GM04503 (cell line): ENCODE measurements at regions not wholly inside any gene's neighbourhood (a gene's known extent, or its start where the extent isn't known, plus 50 kb on each side); places are given as distances from the start of the nearest gene placed in this dataset.
"Not testable (repeated sequence)": the region's sequence is repeated elsewhere in the genome, so short reads cannot be mapped to it uniquely, and the experiment has no call there.

ENCODE experiments used
- DNase-seq: peaks from one replicate; pipeline ENCODE4 v3.0.0-alpha.2; 2012; ENCODE audit warnings: low read depth

DNA sequence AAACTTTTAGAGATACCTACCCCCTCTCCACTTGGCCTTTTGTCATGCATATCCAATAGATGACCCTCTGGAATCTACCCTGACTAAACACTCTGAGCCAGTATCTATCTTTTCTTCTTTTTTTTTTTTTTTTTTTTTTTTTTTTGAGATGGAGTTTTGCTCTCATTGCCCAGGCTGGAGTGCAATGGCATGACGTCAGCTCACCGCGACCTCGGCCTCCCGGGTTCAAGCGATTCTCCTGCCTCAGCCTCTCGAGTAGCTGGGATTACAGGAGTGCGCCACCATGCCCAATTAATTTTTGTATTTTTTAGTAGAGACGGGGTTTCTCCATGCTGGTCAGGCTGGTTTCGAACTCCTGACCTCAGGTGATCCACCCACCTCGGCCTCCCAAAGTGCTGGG, 50.8 kb upstream of the GRIN2B start:
- not testable (repeated sequence) for DNase-seq

DNA sequence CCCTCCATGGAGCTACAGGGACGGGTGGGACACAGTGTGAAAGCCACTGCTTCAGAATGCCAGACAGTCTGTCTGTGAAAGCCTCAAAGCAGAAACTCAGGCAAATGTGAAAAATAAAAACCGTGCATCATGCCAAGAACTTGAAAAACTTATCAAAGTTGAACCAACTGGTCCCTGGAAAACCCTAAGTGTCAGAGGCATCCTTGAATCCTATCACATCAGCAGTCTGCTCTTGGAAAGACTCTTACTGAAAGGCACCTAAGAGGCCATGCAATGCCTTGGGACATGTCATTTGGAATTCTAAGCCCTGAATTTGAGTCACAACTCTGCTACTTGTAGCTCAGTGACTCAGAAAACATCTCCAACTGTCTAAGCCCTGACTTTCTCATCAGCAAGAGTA, 62.4 kb upstream of the GRIN2B start:
- DNase-seq: no peak

DNA sequence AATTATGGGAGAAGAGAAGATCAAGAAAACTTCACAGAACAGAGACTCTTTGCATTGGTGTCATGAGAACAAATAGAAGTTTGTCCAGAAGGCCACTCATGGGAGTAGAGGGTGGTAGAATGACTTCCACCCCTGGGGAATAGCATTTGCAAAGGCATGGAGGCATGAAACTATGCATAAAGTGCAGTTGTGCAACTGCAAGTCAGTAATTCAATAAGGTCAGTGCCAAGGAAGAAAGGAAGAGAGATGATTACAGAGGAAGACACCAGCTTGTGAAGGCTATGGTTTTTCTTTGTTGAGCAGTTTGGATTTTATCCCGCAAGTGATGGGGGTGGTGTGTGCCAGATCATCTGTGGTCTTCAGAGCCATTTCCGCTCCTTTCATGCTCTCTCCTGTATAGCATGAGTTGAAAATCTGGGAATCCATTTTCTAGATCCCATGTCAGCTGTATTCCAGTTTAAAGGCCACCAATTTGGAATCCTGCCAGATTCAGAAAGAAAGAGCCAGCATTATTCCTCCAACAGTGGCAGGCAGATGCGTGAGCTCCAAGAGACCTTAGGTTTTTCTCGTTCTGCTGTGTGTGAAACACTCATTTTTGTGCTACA, 67.6 kb upstream of the GRIN2B start:
- DNase-seq: no peak

DNA sequence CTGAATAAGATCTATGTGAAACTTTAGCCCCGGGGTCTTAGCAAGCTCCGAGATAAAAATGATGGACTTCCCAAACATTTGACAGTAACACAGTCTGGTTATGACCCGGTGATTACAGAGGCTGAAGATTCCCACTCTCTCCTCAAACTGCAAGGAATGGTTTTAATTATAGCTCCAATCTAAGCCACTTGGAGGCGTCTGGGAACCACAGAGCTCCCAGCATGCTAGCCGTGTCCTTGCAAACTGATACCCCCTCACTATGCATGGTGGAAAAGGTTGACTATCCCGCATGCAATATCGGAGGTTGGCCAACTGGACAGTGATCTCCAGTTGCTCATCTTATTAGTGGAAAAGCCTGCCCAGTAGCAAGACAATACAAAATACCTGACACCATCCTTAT, 76.5 kb upstream of the GRIN2B start:
- no peak for DNase-seq

DNA sequence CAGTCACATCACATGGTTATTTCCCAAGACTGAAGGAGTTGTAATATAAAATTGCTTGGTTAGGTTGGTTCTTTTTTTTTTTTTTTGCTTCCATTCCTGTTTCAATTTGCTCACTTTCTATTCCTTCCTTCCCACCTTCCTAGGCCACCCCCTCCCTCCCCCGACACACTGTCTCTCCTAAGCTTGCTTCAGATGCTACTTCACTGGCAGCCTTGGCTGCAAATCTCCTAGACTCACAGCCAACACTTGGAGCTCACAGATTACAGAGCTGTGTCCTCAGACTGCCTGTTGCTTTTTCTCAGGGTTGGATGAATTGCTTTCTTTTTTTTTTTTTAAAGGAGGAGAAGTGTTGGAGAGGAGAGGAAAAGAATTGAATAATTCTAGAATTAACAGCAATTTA, 77.3 kb upstream of the GRIN2B start:
- DNase-seq: no peak

DNA sequence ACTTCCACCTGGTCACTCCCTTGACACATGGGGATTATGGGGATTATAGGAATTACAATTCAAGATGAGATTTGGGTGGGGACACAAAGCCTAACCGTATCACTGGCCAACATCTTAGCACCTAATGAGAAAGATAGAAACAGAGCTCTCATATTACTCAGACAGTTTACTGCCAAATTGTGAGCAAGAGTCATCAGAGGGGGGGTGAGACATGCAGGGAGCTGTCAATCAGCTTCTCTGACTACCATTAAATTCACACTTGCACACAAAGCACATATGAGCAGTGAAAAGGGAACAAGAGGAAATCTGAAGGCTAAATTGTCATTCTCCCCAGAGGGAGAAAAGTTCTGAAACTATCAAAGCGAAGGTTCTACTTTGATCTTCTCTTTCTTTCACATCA, 78.1 kb upstream of the GRIN2B start:
- DNase-seq: no peak

DNA sequence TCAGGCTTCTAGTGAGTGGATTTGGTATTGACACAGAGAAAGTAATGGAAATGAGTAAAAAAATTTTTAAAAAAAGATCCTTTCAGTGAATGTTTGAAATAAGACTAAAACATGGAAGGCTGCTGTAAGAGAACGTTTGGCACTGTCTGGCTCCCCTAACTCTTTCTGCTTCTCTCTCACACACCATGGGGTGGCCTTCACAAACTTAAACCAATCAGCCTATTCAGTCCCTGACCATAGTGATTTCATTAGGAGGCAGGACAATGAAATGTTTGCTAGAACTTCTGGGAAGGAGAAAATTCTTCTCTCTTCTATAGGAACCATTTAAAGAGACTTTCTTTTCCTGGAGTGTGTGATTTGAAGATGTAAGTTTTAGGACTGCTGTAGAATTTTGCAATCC, 84.2 kb upstream of the GRIN2B start:
- DNase-seq: no peak

DNA sequence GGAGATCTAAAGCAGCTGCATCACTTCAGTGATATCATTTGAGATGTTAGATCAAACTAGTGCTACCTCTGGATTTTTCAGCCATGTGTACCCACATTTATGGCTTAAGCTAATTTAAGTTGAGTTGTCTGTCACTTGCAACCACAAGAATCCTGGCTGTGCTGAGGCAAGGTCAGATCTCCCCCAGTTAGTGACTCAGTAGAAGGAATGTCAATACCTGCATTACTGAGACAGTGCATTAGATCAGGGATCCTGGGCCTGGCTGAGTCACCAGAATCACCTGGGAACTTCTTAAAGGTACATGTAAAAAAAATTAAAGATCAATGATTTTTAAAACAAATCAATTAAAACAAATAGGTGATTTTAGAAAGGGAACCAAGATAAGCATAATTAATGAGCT, 84.6 kb upstream of the GRIN2B start:
- no peak for DNase-seq

DNA sequence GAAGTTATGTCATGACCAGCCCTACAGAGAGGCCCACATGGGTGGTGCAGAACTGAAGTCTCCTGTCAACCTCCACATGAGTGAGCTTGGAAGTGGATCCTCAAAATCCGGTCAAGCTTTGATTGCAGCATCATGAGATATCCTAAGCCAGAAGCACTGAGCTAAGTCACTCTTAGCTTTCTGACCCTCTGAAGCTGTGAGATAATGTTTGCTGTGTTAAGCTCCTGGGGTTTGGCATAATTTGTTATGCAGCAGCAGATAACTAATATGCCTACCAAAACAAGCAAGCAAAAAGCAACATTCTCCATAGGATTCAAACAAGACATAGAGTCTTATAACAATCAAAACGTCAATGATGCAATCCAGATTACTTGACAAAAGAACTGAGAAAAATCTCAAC, 87.6 kb upstream of the GRIN2B start:
- no peak for DNase-seq

DNA sequence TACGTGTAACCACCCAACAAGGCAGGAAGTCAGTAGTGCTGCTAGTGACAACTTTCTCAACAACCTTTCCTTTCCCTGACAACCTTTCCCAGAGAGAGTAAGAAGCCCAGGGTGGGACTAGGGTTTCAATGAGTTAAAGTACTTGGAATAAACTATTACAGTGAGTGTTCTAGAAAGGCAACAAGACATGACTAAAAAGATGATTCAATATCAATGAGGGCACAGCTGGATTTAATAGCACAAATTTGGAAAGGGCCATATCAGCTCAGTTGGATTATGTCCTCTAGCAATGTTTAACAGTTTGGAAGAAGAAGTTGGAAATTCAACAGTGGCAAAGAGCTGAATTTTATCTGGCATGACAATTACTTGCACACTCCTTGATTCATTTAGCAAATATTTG, 90.4 kb upstream of the GRIN2B start:
- no peak for DNase-seq

DNA sequence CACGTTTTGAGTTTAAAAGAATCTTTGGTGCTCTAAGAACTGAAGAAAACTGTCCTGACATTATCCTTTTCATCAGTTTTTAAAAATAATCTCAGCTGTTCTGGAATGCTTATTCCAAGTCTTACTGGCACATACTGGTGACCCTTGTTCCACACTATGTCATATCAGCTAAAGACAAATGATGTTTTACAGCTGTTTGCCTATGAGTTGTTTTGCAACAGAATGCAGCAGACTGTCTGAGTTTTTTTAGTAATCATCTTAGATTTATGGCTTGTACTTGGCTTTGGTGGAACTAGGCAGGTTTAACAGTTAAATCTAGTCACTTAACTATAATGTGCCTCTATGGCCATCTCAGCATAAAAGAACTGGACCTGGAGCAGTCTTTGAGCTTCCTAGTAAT, 91.6 kb upstream of the GRIN2B start:
- DNase-seq: no peak

DNA sequence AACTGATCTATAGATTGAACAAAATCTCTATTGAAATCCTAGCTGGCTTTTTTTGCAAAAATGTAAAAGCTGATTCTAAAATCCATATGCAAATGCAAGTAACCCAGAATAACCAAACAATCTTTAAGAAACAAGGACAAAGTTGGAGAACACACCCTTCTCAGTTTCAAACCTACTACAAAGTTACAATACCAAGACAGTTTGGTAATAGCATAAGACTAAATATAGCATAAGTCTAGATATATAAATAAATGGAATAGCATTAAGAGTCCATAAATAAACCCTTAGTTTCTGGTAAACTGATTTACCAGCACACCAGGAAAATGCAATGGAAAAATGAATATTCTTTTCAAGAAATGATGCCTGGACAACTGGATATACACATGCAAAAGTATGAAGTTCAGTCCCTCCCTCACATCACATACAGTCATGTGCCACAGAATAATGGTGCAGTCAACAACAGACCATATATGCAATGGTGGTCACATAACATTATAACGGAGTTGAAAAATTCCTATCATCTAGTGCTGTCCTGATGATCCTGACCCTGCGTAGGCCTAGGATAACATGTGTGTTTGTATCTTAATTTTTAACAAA, 94.5 kb upstream of the GRIN2B start:
- no peak for DNase-seq

DNA sequence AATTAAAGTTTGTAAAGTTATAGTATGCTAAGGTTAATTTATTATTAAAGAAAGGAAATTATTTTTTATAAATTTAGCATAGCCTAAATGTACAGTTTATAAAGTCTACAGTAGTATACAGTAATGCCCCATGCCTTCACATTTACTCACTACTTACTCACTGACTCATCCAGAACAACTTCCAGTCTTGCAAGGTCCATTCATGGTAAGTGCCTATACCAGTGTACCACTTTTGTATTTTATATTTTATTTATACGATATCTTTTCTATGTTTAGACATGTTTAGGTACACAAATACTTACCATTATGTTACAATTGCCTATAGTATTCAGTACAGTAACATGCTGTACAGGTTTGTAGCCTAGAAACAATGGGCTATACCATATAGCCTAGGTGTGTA, 95.1 kb upstream of the GRIN2B start:
- no peak for DNase-seq

DNA sequence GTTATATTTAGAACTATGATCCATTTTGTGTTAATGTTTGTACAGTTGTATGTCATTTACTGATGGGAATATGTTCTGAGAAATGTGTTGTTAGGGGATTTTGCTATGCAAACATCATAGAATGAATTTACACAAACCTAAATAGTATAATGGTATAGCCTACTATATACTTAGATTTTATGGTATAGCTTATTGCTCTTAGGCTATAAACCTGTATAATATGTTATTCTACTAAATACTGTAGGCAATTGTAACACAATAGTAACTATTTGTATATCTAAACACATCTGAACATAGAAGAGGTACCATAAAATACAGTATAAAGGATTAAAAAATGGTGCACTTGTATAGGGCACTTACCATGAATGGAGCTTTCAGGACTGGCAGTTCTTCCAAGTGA, 105.4 kb upstream of the GRIN2B start:
- DNase-seq: no peak

DNA sequence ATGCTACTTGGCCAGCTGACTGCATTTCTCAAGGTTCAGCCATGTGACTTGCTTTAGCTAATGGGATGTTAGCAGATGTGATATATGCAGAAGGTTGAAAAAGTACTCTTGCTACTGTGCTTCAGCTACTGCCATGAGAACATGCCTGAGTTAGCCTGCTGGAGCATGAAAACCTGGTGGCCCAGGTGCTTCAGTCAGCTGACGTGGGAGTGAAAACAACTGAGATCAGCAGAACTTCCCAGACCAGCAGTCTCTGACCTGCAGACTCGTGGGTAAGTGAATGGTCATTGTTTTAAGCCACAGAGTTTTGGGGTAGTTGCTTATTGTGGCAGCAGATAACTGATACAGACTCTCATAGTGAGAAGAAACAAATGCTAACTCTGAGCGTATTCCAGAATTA, 118.6 kb upstream of the GRIN2B start:
- DNase-seq: no peak

DNA sequence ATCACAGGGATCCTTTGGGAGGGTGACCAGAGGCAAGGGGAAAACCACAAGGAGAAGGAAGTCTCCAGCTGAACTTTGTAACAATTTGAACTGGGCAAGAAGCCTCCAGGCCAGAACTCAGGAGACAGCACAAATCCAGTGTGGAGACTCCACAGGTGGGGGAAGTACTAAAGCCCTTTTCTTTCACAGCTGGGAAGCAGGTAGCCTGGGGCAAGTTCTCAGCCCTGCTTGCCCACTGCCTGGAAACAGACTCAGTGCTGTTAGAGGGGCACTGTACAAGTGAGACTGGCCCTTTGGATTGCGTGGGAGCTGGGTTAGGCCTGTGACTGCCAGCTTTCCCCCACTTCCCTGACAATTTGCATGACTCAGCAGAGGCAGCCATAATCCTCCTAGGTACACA, 120.2 kb upstream of the GRIN2B start:
- DNase-seq: not testable (repeated sequence)

DNA sequence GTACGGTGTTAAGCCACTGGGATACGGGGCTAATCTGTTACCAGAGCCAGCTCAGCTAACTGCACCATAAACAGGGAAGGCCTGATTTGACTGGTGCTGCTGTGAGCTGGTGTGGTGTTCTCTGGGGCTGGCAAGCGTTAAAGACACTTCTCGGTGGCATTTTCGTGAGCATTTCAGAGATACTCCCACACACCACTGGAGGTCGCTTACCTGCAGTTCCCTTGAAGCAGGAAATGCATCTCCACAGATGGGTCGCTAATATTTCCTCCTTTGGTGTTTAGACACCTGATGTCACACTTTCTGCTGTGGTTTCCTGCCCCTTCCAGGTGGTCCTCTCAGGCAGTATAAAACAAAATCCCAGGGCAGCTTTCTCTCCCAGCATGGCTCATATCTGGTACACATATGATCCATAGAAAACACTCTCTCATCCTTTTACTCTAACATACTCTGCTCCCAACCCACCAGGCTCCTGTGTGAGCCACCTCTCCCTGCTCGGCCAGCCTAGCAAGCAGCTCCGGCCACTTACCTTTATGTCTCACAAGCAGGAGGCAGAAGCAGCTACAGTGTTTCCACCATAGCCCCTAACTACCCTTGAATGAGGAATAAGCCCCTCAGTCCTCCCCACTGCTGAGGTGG, 129.9 kb upstream of the GRIN2B start:
- DNase-seq: no peak

DNA sequence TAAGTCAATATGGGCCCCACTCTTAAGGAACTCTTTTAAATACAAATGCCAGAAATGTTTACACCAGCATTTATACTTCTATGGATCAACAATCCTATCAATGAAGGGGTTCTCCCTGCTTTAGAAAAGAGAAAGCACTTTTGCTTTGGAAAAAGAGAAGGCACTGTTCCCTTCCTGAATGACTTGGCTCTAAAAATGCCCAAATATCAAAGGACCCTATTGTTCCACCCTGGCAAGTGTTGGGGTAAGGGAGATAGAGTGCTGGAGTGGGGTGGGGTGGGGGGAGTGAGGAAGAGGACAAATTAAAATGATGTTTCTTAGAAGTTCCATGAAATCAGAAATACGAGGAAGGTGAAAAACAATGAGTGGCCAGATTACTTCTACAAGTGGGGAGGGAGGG, 131.6 kb upstream of the GRIN2B start:
- DNase-seq: no peak

DNA sequence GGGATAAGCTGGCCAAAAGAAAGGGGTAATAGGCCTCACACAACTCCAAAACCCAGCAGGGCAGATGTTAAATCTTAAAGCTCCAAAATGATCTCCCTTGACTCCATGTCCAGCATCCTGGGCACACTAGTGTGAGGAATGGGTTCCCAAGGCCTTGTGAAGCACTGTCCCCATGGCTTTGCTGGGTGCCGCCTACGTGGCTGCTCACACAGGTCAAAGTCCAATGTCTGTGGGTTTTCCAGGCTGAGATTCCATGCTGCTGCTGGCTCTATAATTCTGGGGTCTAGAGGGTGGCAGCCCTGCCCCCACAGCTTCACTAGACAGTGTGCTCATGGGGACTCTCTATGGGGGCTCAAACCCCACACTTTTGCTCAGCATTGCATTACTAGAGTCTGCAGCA, 145.3 kb upstream of the GRIN2B start:
- DNase-seq: no peak

DNA sequence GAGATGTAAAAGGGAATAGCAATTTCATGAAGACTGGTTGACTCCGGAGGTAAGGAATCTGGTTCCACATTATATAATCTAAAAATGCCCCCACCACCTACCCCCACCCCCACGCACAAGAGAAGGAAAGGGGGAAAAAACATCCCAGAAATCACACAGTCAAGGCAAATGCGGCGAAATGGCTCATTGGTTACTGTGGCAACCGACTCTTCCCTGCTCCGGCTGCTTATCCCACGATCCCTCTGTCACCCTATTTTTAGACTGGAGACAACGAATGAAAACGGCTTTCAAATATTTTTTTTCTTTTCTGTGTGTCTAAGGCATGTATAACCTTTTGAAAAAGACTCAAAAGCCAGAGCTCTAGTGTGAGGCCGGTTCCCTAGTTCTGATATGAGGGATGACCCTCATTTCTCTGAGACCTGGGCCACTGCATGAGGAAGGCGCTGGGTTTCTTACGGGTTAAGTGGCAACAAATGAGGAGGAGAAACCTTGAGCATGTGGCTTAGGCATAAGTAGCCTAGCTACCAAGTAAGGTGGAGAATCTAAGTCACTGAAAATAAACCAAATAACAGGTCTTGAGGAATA, 148.3 kb upstream of the GRIN2B start:
- DNase-seq: no peak

DNA sequence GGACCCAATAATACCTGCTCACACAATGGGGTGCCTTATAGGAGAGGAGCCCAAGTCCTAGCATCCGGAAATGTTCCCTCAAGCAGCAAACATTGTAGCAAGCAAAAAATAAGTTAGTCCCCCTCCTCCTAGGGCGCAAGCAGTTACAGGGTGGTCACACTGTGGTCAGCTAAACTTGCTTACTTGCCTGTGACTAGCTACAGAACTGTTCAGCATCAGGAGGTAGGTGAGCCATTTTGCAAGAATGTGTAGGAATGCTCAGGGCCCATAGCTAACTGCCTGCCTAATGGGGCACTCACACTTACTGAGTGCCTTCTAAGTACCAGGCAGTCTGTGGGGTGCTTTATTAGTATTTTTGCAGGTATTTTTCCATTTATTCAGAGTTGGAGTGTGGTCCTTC, 154.6 kb upstream of the GRIN2B start:
- no peak for DNase-seq

DNA sequence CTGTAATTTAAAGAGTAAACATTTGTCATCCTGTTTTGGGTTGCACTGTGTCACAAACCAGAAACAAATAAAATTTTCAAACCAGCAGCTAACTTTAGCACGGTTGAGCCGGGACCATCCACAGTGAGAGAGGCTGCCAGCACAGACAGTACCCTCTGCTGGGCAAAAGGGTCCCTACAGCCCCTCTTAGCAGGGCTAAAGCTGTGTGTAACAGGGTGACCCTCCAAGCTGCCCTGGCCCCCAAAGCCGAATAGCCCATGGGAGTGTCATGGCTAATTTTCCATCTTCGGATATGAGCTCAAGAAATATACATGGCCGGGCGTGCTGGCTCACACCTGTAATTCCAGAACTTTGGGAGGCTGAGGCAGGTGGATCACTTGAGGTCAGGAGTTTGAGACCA, 157.1 kb upstream of the GRIN2B start:
- no peak for DNase-seq

DNA sequence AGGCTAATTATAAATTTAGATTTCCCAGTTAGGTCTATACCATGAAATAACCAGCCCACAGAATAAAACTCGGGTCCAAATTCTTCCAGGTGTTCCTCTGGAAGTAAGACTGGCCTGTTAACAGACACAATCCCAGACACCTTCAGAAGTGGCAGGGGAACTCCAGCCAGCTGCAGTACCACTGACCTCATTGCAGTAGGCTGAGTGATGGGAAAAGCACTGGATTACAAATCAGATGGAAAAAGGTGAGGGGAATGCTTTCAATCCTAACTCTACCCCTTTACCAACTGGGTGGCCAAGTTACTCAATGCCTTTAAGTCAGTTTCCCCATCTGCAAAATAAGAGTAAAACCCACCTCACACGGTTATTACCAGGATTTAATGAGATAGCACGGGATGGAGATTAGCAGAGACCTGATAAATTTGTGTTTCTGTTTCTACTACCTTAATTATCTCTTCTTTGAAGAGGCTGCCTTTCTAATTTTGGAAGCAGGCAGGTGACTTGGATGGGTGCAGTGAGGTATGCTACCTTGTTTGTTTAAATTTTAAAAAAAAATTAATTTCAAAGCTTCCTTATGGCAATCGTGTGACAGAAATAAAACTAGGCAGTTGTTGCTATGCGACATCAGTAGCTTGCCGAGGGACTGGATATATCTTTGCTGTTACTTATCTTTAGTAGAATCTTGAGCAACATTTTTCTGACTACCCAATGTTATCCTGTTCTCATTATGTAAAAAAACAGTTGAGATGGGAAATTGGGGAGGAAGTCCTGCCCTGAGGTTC, 167.3 kb upstream of the GRIN2B start:
- no peak for DNase-seq
